Right renal cortex interstitium (tissue), 3 donors: ENCODE measurements at regions not wholly inside any gene's neighbourhood (a gene's known extent, or its start where the extent isn't known, plus 50 kb on each side); places are given as distances from the start of the nearest gene placed in this dataset.

Experiments used
- DNase-seq, 3 donors: peaks; one replicate each; pipeline ENCODE4 v3.0.0-alpha.2; 2013; ENCODE audit warnings: low read depth in 3 of 3, low spot score in 2 of 3

DNA sequence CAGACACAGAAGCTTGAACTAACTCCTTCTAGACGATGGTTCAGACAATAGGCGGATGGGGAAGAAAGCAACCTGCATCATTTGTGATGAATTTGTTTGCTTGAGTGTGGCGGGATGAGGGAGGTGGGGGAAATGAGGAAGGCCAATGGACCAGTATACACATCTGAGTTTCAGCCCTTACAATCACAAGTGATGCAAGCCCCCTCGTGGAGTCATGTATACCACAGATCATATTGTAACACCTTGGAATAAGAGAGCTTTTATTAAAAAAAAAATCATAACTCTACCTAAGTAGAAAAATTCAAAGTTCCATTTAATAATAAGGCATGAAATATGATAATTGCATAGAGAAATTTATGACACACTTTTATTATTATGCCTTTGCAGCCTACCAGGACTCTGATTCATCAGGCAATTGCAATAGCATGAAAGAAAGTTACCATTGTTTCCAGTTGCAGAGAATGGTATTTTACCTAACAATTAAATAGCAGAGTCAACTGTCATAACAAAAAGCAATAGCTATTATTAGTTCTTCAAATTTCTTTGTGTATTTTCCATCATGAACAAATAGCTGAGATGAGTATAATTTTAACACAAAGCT lies 230.2 kb upstream of the AKR1E2 start:
- no peak for DNase-seq

GRCh38 chr10:4590807-4591206 lies 235.2 kb upstream of the AKR1E2 start:
- no peak for DNase-seq

DNA sequence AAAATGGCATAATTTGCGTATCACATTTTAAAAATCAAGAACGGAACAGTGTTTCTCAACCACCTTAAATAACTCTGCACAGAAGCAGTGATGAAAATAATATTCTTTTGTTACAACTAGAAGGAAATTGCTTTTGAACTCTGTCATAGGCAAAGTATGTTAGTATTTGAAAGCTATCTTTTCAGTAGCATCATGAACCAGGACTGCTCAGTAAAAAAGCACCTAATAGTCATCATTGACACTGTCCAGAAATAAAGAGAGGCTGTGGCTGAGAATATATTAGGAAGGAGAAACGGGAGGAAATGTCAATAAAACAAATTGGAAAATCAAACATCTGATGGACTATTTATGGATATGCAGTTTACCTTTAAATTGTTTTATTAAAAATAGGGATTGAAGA lies 237.2 kb upstream of the AKR1E2 start:
- DNase-seq, result no peak

DNA sequence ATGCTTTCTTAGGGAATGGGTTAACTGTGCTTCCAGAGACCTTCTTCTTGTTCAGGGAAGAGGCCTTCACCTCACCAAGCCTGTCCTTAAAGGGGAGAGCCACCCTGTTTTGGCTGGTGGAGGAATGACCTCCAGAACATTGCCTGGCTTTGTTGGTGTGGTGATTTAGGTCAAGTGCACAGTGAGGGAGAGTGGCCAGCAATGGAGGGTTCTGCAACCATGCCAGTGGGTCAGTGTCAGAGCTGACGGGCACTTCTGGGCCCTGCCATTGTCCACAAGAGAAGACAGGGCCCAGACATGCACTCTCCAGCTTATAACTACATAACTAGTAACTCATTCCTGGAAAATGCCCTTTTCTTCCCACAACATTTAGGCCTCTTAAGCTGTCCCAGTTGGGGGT lies 238.5 kb upstream of the AKR1E2 start:
- DNase-seq, result no peak

- DNase-seq, result peak in 2 of 3 donors; percentile 34 to 54
Measured at GRCh38 chr10:4586776-4587175, 239.2 kb upstream of the AKR1E2 start.

DNA sequence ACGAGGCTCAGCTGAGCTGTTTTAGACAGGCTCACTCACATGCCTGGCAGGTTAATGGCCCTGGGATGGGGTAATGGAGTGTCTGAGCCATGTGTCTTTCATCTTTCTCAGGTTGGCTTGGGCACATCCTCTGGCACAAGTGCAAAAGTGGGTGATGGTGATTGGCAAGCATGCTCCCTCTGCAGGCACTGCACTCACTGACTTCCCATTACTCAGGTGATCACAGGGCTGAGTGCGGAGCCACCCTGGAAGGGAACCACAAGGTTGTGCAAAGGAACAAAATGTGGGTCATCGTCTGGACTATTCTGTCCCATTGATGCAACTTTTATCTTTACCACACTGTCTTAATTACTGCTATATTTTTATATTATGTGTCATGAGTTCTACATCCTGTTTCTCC lies 244.1 kb upstream of the AKR1E2 start:
- DNase-seq, result no peak

- no peak for DNase-seq
Measured at GRCh38 chr10:4579844-4580243, 246.2 kb upstream of the AKR1E2 start.

DNA sequence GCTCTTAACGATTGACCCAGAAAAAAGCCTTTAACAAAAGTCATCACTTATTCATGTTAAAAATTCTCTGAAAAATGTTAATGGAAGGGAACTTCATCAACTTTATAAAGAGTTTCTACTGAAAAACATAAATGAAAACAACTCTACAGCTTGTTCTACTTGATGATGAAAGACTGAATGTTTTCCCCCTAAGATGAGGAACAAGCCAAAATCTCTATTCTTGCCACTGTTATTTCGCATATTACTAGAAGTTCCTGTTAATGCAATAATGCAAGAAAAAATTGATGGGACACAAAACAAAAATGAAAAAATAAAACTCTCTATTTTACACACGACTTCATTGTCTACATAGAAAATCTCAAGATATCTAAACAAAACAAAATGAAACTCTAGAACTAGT lies 249.8 kb upstream of the AKR1E2 start:
- DNase-seq, result no peak

- DNase-seq, result no peak
Measured at GRCh38 chr10:4569151-4569550, 256.9 kb upstream of the AKR1E2 start.

GRCh38 chr10:4568731-4569130 lies 257.3 kb upstream of the AKR1E2 start:
- DNase-seq, result no peak

DNA sequence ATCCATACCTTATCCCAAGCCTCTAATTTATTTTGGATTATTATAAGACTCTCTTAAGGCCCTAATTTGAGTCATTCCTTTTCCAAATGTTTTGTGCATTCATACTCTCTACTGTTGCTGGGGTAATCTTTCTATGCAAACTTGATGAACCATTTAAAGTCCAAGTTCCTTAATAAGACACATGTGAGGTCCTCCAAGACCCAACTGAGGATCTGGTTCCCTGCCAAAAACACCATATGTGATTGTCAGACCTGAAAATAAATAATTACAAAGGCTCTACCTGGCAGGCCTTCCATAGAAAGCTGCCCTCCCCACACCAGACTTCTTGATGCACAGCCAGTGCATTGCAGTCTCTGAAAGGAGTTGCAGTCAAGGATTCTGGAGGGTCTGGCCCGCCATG lies 257.9 kb upstream of the AKR1E2 start:
- no peak for DNase-seq

GRCh38 chr10:4567637-4568036 lies 258.4 kb upstream of the AKR1E2 start:
- DNase-seq, result no peak

DNA sequence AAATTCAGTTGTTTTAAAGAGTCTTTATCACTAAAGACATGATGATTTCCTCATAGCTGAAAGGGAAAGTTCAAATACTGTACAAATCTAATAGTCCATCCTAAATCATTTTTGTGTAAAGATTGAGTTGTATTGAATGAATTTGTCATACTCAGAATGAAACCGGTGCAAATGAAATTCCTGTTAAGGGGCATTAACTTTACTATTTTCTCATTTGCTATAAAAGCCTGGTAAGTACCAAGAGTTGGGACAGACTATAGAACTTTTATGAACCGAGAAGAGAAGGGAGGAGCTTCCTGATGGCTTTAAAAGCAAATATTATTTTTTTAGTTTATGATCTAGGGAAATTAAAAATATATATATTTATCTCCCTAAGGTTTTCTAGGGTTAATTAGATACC lies 260.0 kb upstream of the AKR1E2 start:
- no peak for DNase-seq

DNA sequence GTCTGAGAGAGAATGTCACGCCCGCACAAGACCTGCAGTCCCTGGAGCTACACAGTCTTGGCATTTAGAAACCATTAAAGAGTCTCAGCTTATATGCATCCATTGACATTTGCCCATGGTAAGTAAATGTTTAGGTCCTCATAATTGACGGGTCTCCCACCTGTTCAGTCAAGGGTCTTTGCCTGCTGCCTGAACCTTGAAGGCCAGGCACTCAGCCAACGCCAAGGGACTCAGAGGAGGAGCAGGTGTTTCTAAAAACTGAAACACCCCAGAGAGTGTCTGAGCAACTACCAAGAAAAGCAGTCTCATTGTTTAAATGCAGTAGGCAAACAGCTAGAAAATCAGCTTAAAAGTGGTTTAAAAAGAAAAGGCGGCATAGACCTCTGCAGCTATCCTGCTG lies 264.7 kb upstream of the AKR1E2 start:
- DNase-seq, result no peak

GRCh38 chr10:4557469-4557868 lies 268.5 kb upstream of the AKR1E2 start:
- DNase-seq, result no peak

- DNase-seq, result no peak
Measured at GRCh38 chr10:4556527-4556926, 269.5 kb upstream of the AKR1E2 start.

DNA sequence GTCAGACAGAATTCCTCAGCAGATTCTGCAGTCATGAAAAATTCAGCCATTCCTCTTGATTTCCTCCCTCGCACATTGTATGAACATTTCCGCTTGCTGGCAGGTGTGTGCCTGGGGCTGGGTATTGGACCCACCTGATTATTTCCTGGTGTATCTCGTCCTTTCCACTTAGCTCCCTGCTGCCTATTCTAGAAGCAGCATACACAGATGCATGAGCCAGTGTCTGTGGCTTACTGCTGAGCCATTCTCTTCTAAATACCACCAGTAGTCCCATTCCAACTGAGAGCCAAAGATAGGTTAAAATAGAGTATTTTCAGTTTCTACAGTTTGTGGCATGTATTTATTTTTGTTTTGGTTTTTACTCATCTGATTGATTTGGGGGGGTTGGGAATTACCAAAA lies 270.1 kb upstream of the AKR1E2 start:
- DNase-seq, result no peak

DNA sequence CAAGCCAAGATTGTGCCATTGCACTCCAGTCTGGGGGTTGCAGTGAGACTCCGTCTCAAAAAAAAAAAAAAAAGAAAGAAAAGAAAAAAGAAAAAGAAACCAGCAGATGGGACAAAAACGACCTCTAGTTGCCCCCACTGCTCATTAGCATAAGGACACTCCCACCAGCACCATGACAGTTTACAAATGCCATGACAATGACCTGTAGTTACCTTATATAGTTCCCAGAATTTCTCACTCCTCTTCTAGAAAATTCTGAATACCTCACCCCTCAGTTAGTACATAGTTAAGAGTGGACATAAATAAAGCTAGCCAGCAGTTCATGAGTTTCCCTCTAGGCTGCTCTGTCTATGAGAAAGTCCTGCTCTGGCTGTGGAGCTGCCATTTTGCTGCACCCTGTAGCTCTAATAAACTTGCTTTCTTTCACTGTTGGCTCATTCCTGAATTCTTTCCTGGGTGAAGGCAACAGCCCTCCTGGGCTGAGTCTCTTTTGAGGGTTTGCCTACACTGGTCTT lies 276.8 kb upstream of the AKR1E2 start:
- no peak for DNase-seq

DNA sequence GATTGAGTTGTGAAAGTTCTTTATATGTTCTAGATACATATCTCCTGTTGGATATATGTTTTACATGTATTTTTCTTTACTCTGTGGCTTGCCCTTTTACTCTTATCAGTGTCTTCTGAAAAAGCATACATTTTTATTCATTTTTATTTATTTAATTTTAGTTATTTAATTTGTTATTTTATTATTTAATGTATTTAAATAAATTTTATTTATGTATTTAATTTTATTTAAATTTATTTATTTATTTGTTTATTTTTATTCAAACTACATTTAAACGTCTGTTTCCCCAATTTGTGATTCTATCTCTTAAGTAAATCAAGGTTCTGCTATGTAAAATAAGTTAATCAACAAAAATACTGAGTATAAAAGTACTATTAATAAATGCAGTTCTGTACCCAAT lies 279.1 kb upstream of the AKR1E2 start:
- DNase-seq, result no peak

GRCh38 chr10:4546500-4546899 lies 279.5 kb upstream of the AKR1E2 start:
- no peak for DNase-seq

DNA sequence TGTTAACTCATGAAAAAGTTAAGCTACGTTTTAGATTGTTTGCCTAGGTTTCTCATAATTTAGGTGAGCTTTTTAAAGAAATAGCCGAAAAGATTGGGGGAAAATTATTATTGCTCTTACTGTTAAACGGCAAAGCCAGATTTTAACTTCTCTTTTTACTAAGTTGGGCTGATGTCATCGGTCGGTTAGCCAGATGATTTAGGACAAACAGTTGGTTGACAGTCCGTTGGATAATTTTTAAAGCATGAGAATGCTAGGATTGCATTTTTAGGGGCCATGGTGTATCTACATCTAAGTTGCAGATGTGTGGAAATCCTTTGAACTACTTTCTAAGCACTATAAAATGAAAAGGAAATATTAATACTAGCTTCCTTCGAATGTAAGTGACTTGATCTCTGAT lies 280.9 kb upstream of the AKR1E2 start:
- no peak for DNase-seq

DNA sequence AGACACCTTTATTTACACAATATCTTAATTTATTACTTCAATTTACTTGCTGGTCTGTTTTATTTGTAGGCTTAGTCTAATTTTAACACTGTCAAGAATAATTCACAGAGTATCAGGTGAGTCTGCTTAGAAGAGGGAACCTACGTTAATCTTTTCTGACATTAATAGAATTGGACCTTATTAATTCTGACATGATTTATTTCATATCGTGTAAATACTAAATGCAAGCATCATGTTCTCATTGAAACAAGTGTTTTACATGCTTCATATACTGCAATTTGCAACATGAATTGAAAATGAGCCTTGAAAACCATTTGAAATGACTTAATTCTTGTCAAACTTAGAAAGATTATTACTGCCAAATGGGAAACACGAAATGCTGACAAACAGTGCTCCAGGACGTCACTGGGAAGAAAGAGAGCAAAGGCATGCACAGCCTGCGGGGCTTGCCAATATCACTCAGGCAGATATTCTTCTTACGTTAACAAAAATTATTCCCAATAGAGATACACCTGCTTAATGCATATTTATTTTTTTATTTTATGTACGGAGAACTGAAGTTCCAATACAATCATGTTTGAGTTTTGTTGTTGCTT lies 282.0 kb upstream of the AKR1E2 start:
- no peak for DNase-seq

- DNase-seq, result no peak
Measured at GRCh38 chr10:4541292-4541691, 284.7 kb upstream of the AKR1E2 start.
